Tibial nerve (tissue), 4 donors: ENCODE measurements at regions not wholly inside any gene's neighbourhood (a gene's known extent, or its start where the extent isn't known, plus 50 kb on each side); places are given as distances from the start of the nearest gene placed in this dataset.

Experiments used
- CTCF ChIP-seq, 5 experiments: fragments of 200-600 bp in 3 of 5; fragments of 450-650 bp in 2 of 5; sonication (generic) in 3 of 5; IDR thresholded peaks; one replicate each; pipeline ENCODE4 v1.5.1; 2016 to 2019; ENCODE audit warnings: antibody characterized with exemption in 5 of 5, mild to moderate bottlenecking in 3 of 5, moderate library complexity in 2 of 5
- EP300 ChIP-seq, 2 donors: sonication (generic); formaldehyde crosslinking; IDR thresholded peaks; one replicate each; pipeline ENCODE4 v1.6.1; 2017; ENCODE audit warnings: antibody characterized with exemption in 2 of 2, mild to moderate bottlenecking in 1 of 2
- POLR2A ChIP-seq, 2 donors: fragments of 450-650 bp; IDR thresholded peaks; one replicate each; pipeline ENCODE4 v1.6.1; 2017; ENCODE audit warnings: antibody characterized with exemption in 2 of 2, mild to moderate bottlenecking in 2 of 2, moderate library complexity in 2 of 2

GRCh38 chr13:47112205-47112902, 215.5 kb upstream of the HTR2A start:
- TF ChIP-seq CTCF (IDR thresholded peaks at IDR 0.05) (no peak), POLR2A (IDR thresholded peaks at IDR 0.05) (no peak), EP300 (IDR thresholded peaks at IDR 0.05) (no peak)
